HG02798 (cell line): ENCODE measurements at regions not wholly inside any gene's neighbourhood (a gene's known extent, or its start where the extent isn't known, plus 50 kb on each side); places are given as distances from the start of the nearest gene placed in this dataset.

Experiments
- ATAC-seq: cut with Tn5 transposase; IDR thresholded peaks from one replicate; pipeline ENCODE4 v1.9.1; 2021; ENCODE audit warnings: mild to moderate bottlenecking; ENCODE audit not compliant: unreplicated experiment, poor library complexity

DNA sequence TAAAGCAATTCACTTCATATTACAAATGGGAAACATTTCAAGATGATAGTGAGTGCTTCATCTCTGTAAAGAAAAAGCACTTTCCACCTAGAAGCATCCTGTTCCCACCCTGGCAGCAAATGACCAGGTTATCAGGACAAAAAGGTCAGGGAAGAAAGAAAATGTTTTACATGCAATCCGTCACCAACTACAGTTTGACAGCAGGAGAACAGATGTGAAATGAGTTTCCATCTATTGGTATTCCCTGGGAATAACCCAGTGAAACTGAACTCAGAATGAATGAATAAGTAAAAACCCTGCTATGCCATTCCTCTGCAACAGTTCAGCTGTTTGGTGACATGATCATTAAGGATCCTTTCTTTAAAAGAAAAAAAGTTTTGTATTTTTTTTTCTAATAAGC is 67.6 kb downstream of the HTR1A start:
- no peak for ATAC-seq

DNA sequence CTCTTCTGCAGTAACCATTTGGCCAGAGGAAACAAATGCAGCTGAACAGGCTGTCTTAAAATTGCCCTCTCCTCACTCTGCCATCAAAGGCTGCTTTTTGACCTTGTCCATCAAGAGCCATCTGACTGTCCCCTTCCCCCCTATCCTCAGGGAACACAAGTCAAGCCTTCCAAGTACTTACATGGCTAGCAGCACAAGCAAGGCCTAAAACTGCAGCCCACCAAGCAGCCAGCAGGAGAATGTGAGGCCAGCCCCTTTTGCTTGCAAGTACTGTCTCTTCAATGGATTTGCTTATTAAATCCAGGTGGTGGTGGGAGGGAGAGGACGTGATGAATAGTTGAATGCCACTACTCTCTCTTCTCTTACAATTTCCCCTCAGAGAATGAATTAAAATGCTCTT is 83.5 kb downstream of the HTR1A start:
- ATAC-seq, result no peak

DNA sequence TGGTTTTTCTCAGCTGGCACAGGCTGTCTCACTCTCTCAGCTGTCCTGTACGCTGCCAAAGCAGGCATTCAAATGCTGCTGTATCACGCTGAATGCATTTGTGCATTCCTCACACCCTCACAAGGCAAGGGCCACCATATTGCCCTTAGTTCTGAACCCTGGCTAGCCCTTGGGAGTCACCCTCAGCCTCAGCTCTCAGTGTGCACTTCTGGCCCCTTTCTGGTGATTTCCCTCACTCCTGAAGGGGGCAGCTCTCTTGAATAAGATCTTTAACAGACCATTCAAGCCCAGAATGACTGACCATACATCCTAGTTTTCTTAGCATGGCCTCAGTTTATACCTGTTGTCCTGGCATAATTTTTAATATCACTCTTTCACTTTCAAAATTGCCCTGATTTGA is 84.3 kb downstream of the HTR1A start:
- ATAC-seq, result no peak

- ATAC-seq, result no peak
Measured at GRCh38 chr5:63860379-63860778, 101.9 kb downstream of the HTR1A start.

- ATAC-seq, result no peak
Measured at GRCh38 chr5:63854076-63854475, 108.2 kb downstream of the HTR1A start.

GRCh38 chr5:63843190-63843589 is 119.1 kb downstream of the HTR1A start:
- no peak for ATAC-seq

DNA sequence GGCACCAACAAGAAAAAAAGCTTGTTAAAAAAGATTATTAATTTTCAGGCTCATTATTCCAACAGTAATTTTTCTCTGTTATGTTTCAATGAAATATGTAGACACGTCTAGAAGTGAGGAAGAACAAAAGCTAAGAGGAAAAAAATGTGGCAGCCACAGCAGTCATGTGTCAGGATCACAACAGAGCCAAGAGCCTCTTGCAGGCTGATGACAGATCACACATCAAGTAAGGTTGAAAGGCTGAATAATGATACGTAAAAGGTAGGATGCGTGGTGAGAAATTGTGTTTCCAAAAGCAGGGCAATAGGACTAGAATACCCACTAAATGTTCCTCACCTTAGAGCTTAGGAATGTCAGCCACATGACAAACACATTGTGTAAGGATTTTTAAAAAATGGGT is 124.8 kb downstream of the HTR1A start:
- ATAC-seq, result no peak

DNA sequence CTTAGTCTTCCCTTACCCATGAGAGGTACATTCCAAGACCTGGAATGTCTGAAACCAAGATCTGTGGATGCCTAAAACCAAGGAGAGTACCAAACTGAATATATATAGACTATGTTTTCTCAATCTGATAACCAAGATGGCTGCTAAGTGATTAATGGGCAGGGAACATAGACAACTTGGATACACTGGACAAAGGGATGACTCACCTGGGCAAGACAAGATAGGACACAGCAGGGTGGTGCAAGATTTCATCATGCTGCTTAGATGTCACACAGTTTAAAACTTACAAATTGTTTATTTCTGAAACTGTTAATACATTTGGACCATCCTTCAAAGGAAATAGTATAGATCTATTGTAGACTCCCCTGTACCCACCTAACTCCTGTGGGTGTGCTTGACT is 130.9 kb downstream of the HTR1A start:
- ATAC-seq, result no peak

DNA sequence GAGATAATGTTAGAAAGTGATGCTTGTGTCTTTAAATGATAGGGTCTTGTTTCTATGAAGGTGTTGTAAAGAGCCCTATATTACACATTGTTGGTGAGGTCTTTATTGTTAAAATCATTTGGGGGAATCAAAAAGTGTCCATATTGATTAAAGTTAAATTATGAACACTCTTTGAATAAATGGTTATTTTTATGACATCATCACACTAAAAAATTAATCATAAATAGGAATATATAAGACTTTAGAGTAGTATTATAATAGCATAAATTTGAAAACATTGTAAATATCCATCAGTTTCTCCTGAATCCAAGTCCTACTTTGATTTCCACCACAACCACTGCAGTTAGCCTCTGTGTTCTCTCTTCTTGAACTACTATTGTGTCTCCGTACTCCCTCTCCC is 136.3 kb downstream of the HTR1A start:
- ATAC-seq, result no peak

DNA sequence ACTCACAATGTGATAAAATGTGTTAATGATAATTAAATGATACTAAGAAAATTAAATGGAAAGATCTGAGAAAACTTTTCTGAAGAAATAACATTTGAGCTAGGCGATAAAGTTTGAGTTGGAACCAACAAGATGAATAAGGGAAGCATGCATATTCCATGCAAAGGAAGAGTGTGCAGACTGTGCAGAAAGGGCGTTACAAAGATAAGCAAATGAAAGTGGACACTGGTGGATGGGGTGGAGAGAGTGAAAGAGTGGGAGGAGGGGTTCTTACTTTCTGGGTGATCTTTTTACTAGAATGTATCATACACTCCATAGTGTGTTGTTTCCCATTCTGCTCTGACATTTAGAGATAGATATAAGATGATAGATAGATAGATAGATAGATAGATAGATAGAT is 138.7 kb downstream of the HTR1A start:
- ATAC-seq, result no peak

GRCh38 chr5:63822614-63823013 is 139.6 kb downstream of the HTR1A start:
- no peak for ATAC-seq

DNA sequence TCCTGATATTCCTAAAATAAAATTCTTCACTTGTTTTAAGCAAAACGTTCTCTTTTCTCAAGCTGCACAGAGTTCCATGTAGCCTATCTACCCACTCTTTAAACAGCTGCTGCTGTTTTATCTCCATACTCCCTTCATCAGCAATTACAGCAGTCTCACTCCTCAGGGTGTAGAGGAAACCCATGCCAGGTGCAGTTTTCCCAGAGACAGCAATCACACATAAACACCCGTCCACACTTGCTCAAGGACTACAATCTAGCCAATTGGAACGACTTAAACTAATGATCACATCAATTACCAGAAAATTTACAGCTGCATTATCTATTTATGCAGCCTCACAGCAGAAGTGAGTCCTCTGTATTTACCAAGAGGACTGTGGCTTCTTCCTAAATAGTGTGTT is 141.7 kb downstream of the HTR1A start:
- ATAC-seq, result no peak

DNA sequence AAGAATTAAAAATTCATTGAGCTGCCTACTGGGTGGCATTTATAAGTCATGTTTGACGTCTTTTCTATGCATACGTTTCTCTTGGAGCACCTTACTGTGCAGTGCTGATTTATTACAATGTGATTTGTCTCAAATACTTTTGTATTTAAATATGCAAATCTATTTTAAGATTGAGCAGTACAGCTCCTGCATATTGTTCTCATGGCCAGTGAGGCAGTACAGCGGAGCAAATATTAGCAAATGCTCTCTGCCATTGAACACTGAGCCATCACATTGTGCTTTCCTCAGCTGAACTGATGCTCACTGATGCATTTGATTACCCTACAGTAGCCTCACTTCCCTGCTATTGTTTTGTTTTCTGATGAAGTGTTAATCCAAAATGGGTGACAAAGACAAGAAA is 149.6 kb downstream of the HTR1A start:
- ATAC-seq, result no peak

- ATAC-seq, result no peak
Measured at GRCh38 chr5:63811961-63812360, 150.3 kb downstream of the HTR1A start.

DNA sequence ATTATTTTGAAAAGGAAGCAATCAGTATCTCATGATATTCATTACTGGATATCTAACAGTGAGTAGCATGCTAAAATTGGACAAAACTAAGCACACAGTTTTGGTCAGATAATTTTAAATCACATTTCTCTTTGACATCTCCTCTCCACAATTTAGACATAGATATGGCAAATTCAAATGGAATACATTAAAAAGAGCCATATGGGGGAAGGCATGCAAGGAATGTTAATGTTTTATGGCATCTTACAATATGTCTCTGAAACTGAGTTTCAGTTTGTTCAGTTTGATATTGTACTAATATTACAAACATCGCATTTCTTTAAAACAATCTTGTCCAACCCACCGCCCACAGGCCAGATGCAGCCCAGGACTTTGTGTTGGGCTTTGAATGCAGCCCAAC is 151.0 kb downstream of the HTR1A start:
- no peak for ATAC-seq

GRCh38 chr5:63805151-63805550 is 157.1 kb downstream of the HTR1A start:
- no peak for ATAC-seq

DNA sequence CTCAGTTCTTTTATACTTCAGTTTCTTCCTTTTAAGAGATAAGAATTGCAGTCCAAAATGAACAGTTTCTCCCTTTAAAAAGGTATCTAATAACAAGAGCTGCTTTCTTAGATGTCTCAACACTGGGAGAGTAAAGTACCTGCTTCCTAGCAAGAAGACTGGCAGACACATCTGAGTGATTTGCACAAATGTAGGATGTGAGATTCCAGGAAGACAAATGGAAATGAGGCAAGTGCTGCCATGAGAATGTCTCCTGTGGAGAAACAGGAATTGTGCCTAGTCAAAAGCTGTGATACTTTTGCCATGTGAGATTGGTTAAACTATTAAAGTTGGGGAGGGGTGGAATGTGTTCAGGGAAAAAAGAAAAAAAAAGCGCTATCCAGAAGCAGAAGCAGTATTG is 159.1 kb downstream of the HTR1A start:
- ATAC-seq, result no peak

DNA sequence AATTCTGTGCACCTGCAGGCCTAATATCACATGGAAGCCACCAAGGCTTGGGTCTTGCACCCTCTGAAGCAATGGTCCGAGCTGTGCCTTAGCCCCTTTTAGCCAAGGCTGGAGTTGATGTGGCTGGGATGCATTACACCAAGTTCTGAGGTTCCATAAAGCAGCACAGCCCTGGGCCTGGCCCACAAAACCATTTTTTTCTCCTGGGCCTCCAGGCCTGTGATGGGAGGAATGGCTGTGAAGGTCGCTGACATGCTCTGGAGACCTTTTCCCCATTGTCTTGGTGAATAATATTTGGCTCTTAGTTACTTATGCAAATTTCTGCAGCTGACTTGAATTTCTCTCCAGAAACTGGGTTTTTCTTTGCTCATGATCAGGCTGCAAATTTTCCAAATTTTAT is 167.3 kb downstream of the HTR1A start:
- no peak for ATAC-seq

DNA sequence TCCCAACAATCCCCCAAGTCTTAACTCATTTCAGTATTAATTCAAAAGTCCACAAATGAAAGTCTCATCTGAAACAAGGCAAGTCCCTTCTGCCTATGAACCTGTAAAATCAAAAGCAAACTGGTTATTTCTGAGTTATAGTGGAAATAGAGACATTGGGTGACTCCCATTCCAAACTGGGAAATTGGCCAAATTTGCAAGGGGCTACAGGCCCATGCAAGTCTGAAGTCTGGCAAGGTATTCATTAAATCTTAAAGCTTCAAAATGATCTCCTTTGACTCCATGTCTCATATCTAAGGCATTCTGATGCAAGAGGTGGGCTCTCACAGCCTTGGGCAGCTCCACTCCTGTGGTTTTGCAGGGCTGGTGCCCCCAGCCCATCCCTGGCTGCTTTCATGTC is 167.9 kb downstream of the HTR1A start:
- no peak for ATAC-seq

DNA sequence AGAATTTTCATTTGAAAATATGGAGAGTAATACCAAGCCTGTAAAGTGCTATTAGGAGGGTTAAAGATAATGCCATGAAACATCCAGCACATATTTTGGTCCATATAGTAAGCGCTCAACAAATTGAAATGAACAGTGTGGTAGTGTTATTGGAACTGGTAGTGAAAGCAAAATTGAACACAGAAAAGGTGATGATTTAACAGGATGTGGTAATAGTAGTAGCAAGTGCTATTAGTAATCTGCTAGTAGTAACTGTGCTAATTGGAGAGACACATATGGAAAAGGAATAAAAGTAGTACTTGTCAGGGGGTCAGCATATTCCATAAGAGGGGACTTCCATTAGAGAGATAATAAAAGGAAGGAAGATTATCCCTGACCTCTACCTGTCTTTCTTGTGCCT is 187.3 kb downstream of the HTR1A start:
- ATAC-seq, result peak; percentile 40

DNA sequence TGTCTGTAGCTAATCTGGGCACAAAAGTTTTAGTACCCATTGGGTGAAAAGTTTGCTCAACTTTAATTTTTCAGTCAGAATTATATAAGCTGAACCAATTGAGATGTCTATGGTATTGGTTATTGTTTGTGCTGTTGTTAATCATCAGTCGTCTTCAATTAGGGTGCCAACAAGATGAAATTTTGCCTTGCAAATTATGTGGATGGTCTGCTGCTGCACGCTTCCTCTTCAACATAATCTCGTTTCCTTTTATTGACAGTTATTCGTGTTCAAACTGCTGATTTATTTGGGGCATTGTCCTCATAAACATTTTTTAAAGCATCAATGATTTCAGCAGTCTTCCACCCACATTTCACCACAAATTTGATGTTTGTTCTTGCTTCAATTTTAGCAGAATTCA is 194.0 kb downstream of the HTR1A start:
- ATAC-seq, result no peak

- ATAC-seq, result no peak
Measured at GRCh38 chr5:63760965-63761364, 201.3 kb downstream of the HTR1A start.

DNA sequence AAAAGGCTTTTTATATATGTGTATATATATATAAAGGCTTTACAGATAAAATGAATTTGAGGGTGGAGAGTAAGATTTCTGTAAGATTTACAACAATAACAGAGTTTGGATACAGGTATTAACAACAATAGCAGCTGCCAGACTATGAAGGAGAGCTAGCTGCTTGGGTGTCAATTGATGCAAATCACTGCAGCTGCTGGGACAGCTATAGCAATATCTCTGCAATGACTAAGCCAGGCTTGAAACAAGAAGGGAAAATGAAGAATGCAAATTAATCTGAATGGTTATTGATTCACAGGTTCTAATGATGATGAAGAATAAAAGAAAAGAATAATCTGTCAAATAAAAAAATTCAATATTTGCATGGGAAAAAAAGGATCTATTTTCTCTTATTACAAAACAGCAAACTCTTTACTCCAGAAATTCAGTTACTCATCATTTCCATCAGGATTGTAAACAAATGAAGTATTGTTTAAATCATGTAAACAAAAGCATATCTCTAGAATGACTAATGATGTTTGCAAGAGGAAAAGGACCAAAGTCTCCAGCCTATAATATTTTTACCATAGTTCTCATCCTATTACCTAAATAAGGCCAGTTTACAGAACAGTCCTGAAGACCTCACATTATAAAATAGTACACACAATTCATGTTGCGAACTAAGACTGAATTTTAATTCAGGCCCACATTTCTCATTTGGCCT is 219.0 kb downstream of the HTR1A start:
- no peak for ATAC-seq
